GM21576 (cell line): ENCODE measurements at regions not wholly inside any gene's neighbourhood (a gene's known extent, or its start where the extent isn't known, plus 50 kb on each side); places are given as distances from the start of the nearest gene placed in this dataset.
A peak's percentile ranks its signal among the peaks of the same experiment; 100 is the strongest.
"Not testable (repeated sequence)": the region's sequence is repeated elsewhere in the genome, so short reads cannot be mapped to it uniquely, and the experiment has no call there.

ENCODE experiments used
- ATAC-seq: cut with Tn5 transposase; IDR thresholded peaks from one replicate; pipeline ENCODE4 v1.9.1; 2021; ENCODE audit warnings: mild to moderate bottlenecking, moderate library complexity; ENCODE audit not compliant: unreplicated experiment

DNA sequence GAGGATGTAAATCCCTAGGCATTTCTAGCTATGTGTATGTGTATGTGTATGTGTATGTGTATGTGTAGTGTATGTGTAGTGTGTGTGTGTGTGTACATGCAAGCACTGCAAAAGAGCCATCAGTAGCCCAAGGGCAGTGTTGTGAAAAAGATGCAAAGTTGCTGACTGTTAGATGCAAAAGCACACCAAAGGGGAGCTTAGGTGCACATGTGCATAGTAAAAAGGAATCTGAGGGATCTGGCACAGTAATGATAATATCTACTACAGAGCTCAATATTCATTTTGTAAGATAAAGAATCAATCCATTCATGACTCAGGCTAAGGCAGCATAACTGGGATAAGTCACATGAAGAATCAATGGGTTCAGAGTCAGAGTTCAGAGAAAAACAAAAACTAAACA, 80.2 kb downstream of the TMEM47 start:
- ATAC-seq = no peak

DNA sequence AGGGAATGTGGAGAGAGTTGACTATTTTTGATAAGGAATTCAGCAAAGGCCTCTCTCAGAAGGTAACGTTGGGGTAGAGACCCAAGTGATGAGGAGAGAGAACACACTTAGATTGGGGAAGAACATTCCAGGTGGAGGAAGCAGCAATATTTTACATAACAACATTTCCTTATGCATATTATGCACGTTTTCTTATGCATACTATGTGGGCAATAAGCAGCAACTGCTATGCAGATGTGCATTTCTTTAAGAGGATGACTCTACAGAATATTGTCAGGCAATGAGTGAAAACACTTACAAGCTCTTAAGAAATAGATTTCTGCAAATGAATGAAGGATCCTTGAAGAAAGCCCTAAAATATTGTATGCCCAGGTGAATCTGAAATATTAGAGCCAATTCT, 91.1 kb downstream of the TMEM47 start:
- ATAC-seq = no peak

DNA sequence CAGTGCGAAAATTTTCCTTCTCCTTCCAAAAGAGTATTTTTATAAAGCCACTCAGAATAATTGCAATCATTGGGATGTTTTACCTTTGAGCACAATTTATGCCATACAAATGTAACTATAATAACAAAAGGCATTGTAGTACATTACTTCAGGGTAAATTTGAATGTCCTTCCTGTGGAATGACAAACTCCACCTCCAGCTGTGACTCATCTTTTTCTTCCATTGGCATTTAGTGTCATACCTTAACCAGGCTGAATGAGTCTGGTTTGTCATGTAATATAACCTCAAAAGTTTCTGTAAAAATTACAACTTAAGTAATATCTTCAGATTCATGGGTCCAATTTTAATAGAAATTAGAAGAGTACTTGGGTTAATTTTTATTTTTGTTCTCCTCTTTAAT, 93.3 kb downstream of the TMEM47 start:
- ATAC-seq = no peak

DNA sequence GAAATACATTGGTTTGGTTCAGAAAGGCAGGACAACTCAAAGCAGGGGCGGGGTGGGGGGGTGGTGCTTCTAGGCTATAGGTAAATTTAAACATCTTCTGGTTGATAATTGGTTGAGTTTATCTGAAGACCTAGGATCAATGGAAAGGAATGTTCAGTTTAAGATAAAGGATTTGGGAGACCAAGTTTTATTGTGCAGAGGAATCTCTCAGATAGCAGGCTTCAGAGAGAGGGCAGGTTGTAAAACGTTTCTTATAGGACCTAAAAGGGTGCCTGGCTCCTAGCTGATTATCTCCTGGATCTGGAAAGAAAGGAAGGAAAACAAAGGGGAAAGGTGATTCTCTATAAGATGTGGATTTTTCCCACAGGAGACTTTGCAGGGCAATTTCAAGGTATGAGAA, 94.0 kb downstream of the TMEM47 start:
- ATAC-seq = no peak

DNA sequence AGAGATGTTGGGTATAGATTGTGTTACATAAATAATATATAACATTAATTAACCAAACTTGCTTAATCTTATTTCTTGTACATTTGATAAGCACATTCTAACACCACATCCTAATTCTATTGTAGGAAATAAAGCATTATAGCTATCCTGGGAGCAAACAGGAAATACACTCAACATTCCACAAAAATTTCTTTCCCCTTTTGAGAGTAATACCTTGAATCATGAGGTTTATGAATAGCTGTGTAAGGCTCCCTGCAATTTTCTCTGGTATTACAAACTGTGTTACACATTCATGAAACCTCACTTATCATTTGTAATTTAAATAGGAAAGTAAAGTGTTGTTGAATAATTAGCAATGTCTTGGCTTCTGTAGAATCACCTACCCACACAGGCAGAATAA, 95.1 kb downstream of the TMEM47 start:
- no peak for ATAC-seq

DNA sequence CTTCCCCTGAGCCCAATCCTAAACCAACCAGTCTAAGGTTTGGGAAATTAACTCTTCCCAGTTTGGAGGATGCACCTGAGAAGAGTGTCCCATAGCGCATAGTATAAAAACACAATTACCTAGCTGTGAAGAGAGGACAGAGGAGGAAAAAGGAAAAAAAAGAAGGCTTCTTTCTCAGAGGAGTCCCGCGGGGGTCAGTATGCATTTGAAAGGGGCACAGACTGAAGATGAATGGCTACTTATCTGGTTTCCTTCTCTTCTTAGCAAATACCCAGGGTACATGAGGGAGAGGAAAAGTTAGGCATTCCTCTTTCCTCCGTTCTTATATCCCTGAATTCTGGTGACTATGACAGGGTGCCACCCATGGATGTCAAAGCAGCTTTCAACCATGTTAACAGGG, 96.9 kb downstream of the TMEM47 start:
- no peak for ATAC-seq

DNA sequence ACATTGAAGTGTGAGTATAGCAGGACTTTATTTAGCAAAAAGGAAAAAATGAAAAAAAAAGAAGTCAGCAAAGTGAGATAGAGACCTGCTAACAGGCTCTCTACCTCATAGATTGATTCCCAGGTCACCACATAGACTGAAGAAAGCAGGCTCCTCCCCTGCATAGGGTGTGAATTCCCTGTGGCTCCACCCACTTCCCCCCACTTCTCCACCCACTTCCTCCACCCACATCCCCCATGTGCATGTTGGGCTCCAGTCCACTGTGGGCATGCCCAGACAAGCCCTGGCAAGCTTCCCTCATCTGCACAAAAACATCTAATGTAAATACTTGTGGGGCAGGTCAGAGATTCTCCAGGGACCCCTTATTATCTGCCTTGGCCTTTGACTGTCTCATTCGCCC, 97.8 kb downstream of the TMEM47 start:
- ATAC-seq = peak; percentile 78

DNA sequence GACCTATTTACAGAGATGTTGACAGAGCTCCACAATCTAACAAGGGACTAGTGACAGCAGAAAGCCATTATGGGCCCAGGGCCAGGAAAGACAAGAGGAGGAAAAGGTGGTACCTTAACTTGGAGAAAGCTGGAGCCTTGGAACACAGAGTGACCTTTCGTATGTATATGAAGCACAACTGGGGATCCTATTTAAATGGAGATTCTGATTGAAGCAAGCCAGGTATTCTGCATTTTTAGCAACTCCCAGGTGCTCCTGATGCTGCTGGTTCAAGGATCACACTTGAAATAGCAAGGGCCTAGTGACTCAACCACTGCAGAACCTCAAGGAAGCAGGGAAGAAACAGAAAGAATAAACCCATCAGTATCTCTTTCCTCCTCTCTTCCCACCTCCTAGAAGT, 99.4 kb downstream of the TMEM47 start:
- ATAC-seq = no peak

DNA sequence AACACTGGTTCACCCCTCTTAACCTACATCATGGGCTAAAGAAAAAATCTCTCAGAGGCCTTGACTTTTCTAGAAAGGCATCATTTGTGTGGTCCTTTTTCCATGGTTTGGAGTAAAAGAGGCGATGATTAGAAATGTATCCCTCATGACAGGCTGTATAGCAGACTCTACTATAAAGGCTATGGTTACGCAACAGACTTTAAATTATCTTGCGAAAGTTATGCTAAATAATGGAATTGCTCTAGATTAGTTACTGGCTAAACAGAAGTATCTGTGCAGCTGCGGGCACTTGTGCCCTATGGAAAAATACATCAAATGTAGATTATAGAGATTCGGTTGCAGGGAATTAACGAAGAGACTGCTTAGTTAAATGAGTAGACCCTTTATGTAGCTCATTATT, 101.6 kb downstream of the TMEM47 start:
- no peak for ATAC-seq

DNA sequence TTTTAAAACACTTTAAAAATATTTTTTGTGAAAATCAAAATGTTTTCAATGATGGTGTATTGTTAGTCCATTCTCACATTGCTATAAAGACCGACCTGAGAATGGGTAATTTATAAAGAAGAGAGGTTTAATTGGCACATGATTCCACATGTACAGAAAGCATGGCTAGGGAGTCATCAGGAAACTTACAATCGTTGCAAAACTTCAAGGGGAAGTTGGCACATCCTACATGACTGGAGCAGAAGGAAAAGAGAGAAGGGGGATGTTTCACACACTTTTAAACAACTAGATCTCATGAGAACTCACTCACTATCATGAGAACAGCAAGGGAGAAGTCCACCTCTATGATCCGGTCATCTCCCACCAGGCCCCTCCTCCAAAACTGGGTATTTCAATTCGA, 110.7 kb downstream of the TMEM47 start:
- no peak for ATAC-seq

DNA sequence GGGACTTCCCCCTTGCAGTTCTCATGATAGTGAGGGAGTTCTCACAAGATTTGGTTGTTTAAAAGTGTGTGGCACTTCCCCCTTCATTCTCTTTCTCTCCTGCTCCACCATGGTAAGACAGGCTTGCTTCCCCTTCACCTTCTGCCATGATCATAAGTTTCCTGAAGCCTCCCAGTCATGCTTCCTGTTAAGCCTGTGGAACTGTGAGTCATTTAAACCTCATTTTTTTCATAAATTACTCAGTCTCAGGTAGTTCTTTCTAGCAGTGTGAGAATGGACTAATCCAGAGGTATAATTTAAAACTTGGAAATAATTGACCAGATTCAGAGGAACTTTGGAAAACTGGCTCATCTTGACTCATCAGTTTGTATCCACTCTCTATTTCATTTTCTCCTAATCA, 129.0 kb downstream of the TMEM47 start:
- no peak for ATAC-seq

DNA sequence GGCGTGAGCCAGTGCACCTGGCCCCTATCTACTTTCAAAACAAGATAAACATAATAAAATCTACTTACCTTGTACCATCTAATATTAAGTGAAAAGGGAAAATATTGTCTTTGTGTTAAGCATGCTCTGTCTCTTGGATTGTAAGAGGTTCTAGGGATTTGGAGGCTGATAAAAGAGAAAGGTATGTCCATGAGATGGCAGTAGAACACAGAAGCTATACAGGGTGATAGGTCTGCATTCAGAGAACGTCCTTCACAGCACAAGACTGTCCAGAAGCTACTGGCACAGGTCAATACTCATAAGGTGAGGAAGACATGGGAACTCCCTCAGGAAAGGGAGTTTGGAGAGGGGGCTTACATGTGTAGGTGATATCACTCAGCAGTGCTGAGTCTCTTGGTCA, 135.5 kb downstream of the TMEM47 start:
- no peak for ATAC-seq

DNA sequence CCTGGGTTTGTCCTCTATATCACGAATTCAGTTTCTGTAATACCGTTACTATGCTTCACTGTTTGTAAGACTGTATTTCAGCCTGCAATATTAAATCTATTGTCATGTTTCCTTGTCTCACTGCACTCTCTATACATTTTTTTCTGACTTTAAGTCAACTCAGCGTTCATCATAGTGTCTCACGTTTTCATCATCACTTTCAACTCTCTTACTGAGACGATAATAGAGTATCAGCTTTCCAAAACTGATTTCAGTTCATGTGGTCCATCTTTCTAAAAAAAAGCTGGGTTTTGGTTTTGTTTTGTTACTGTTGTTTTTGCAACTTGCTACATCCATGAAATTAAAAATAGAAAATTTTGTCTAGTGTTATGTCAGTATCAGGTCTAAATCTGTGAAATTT, 147.7 kb downstream of the TMEM47 start:
- ATAC-seq = no peak

DNA sequence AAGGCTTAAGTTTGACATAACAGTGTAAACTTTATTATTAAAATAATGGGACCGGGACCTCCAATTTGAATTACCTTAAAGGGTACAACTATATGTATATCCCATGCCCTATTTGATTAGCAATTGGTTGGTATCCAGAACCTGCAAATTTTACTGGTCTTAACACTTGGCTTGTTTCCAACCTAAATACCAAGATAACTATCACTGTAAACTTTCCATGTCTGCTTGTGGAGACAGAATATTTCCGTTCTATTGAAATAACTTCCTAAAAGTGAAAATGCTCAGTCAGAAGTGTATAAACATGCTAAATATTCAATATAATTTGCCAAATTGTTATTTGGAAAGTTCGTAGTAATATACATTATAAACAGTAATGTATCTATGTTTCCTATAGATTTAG, 154.0 kb downstream of the TMEM47 start:
- ATAC-seq = no peak

DNA sequence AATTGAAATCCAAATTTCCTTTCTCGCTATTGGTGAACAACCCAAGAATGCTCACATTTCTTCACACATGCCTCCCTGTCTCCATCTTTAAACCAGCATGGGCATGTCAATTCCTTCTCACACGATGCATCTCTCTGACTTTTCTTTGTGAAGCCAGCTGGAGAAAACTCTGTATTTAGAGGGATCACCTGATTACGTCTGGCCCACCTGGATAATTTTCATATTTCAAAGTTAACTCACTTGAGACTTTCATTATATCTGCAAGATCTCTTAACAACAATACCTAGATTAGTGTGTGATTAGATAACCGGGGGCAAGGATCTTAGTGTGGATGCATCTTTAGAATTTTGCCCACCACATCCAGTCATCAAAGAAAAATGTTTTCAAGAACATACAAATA, 164.0 kb downstream of the TMEM47 start:
- ATAC-seq = no peak

DNA sequence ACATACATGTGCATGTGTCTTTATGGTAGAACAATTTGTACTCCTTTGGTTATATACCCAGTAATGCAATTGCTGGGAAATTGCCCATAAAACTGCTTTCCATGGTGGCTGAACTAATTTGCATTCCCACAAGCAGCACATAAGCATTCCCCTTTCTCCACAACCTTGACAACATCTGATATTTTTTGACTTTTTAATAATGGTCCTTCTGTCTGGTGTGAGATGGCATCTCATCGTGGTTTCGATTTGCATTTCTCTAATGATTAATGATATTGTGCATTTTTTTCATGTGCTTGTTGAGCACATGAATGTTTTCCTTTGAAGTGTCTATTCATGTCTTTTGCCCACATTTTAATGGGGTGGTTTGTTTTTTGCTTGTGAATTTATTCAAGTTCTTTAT, 166.0 kb downstream of the TMEM47 start:
- ATAC-seq = no peak

DNA sequence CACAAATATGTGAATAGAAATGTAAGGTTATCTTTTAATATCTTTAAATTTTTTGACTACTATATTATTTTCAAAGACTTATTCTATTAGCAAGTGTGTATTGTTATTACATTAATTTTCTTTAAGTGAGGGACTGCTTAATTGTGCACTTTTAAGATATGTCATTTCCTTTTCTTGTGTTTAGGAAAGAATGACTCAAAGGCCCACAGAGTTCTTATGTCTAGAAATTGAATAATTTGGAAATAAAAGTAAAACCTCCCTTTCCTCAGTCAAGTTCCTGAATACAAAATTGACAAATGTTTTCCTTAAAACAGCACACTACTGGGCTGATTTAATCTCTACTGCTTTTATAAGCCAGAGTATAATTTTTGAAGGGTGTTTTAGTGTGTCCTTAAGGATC, 169.7 kb downstream of the TMEM47 start:
- ATAC-seq = no peak

DNA sequence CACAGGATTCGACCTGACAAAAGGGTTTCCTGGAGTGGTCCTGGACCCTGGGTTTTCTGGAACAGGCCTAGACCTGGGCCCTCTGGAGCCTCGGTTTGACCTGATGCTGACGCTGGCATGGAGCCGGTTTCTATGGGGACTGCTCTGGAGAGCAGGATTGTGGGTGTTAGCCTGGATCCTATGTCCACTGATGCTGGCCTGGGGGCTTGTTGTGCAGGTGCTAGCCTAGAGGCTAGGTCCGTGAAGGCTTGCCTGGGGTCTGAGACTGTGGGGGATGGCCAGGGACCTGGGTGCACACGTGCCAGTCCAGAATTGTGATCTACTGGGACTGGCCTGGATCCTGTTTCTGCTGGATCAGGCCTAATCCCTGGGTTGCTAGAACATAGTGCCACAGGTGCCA, 173.1 kb downstream of the TMEM47 start:
- ATAC-seq = no peak

DNA sequence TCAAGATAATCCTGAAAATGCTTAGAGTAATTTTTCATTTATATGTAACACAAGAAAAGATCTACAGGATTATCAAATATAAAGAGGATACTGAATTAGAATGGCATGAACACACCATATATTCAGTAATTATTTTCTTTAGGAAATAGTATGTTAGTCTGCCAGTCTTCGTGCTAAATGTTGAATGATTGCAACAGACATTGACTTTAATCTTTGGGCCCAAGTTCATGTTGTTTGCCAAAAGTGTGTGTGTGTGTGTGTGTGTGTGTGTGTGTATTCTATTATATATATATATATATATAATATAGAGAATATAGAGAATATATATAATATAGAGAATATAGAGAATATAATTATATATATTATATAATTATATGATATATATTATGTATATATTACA, 186.6 kb downstream of the TMEM47 start:
- no peak for ATAC-seq

DNA sequence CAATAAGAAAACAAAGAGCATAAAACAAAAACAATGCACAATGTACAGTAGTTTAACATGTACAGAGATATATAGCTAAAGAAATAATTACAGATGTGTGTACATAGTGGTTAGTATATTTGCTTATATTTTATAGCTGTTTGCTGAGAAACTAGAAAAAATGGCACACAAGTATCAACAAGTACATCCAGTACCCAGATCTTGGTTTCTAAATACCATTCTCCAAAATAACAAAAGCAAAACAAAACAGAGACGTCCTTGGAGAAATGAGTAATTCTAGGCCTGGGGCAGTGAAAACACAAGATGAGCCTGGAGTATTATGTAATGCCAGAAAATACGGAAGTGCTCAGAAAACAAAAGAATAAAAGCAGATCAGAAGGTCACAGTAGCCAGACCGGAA, 189.6 kb downstream of the TMEM47 start:
- ATAC-seq = no peak

DNA sequence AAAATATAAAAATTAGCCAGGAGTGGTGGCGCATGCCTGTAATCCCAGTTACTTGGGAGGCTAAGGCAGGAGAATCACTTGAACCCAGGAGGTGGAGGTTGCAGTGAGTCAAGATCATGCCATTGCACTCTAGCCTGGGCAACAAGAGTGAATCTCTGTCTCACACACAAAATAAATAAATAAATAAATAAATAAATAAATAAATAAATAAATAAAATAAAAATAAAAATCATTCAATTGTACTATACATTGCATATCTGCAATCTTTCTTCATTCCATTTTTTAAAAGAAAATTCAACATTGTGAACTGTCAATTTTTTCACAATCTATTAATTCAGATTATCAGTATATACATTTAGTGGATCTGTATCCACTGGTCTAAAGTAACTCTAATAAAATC, 193.9 kb downstream of the TMEM47 start:
- ATAC-seq = not testable (repeated sequence)

DNA sequence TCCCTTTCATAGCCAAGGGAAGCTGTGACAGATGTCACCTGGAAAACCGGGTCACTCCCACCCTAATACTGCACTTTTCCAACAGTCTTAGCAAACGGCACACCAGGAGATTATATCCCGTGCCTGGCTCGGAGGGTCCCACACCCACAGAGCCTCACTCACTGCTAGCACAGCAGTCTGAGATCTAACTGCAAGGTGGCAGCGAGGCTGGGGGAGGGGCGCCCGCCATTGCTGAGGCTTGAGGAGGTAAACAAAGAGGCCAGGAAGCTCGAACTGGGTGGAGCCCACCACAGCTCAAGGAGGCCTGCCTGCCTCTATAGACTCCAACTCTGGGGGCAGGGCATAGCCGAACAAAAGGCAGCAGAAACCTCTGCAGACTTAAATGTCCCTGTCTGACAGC, 199.2 kb downstream of the TMEM47 start:
- not testable (repeated sequence) for ATAC-seq

DNA sequence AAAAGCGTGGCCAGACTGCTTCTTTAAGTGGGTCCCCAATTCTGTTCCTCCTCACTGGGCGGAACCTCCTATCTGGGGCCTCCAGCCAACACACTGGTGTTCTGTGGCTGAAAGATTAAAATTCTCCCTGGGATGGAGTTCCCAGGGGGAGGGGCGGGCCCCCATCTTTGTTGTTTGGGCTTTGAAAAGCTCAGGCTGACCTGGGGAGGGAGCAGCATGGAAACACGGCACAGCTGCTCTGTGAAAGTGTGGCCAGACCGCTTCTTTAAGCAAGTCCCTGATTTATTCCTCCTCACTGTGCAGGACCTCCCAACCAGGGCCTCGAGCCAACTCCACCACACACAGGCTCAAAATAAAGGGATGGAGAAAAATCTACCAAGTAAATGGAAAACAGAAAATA, 219.5 kb downstream of the TMEM47 start:
- no peak for ATAC-seq

DNA sequence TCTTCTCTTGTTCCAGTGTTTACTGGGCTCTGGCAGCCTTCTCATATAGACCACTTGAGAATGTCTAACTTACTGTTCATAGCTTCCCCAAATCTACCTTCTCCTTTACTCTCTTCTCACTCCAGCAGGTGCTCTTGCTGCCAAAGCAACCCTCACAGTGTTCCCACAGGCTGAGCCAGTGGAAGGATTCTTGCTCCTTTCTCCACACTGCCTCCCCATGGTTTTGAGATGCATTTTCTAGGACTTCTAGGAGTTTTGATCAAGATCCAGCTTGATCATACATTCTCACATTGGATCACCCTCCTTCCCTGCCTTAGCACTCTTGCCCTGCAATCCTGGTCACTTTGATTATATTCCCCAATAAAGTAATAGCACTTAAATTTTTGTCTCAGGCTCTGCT, 230.8 kb downstream of the TMEM47 start:
- ATAC-seq = no peak
